HepG2 (cell line): ENCODE measurements at regions not wholly inside any gene's neighbourhood (a gene's known extent, or its start where the extent isn't known, plus 50 kb on each side); places are given as distances from the start of the nearest gene placed in this dataset.

ENCODE experiments used
- ATAC-seq: fragments of 200-7000 bp; cut with Tn5 transposase; 3 replicates; pipeline ENCODE4 v1.9.1; 2020; ENCODE audit warnings: mild to moderate bottlenecking, moderate library complexity
- BruUV-seq: library from RNA; stranded (reverse); fragments of 400-500 nt; replicated peaks from 2 replicates; lab custom pipeline; 2021; lab: Mats Ljungman, UMichigan
- CTCF ChIA-PET: fragments of 300-600 bp; formaldehyde crosslinking; extraction: SDS; loops from one replicate; lab custom pipeline; 2021; ENCODE audit warnings: low total read pairs, inconsistent platforms, low intra/inter-chr PET ratio; lab: Yijun Ruan, JAX
- POLR2A ChIA-PET: fragments of 350-600 bp; sonication (Branson Sonifier 250); formaldehyde crosslinking; loops from one replicate; lab custom pipeline; 2020; ENCODE audit warnings: antibody characterized with exemption, inconsistent platforms; lab: Yijun Ruan, JAX
- DNase-seq: peaks from one replicate; pipeline ENCODE4 v3.0.0-alpha.2; 2015; ENCODE audit warnings: low spot score
- FAIRE-seq: peaks from 3 replicates; lab custom pipeline; 2011; peaks lifted over from hg19 to GRCh38; lab: Jason Lieb, UNC
- H2AFZ ChIP-seq: one replicate; pipeline ENCODE4 v1.6.1; 2011; ENCODE audit warnings: low read length, inconsistent platforms
- H3K27ac ChIP-seq: fragments of 300-600 bp; 3 replicates; pipeline ENCODE4 v1.8.0; 2011; ENCODE audit warnings: mixed run types, mild to moderate bottlenecking, mixed read lengths, low read length, inconsistent platforms; ENCODE audit not compliant: insufficient read depth; ENCODE audit errors: extremely low read length
- H3K27me3 ChIP-seq, 2 experiments: fragments of 200-600 bp in 1 of 2; 2 replicates in 1 of 2; 3 replicates in 1 of 2; pipeline versions ENCODE4 v1.6.0 to v1.8.0; 2011; ENCODE audit warnings: low read length in 2 of 2, mild to moderate bottlenecking in 2 of 2, moderate library complexity in 2 of 2, inconsistent platforms in 1 of 2; ENCODE audit not compliant: insufficient read depth in 2 of 2, control insufficient read depth in 1 of 2
- H3K36me3 ChIP-seq, 2 experiments: fragments of 200-600 bp in 1 of 2; replicated peaks in 1 of 2; 2 replicates in 1 of 2; 3 replicates in 1 of 2; pipeline versions ENCODE4 v1.5.1 to v1.8.0; 2011; ENCODE audit warnings: low read length in 2 of 2, inconsistent platforms in 1 of 2; ENCODE audit not compliant: insufficient read depth in 2 of 2, control insufficient read depth in 1 of 2
- H3K4me1 ChIP-seq: 2 replicates; pipeline ENCODE4 v1.5.1; 2012; ENCODE audit warnings: low read length, inconsistent platforms; ENCODE audit not compliant: insufficient read depth
- H3K4me2 ChIP-seq: 2 replicates; pipeline ENCODE4 v1.6.0; 2011; ENCODE audit warnings: low read depth, low read length, inconsistent platforms
- H3K4me3 ChIP-seq, 3 experiments: fragments of 200-600 bp in 1 of 3; sonication (generic), shearing (Covaris generic) in 1 of 3; replicated peaks in 1 of 3; 2 replicates each; pipeline ENCODE4 v1.5.1; 2011 to 2016; ENCODE audit warnings: low read length in 3 of 3, inconsistent platforms in 2 of 3, low read depth in 2 of 3, mild to moderate bottlenecking in 2 of 3, control low read depth in 1 of 3, mixed read lengths in 1 of 3; ENCODE audit not compliant: insufficient read depth in 1 of 3
- H3K79me2 ChIP-seq: one replicate; pipeline ENCODE4 v1.6.1; 2011; ENCODE audit warnings: low read length, inconsistent platforms; ENCODE audit not compliant: insufficient read depth
- H3K9ac ChIP-seq: 2 replicates; pipeline ENCODE4 v1.6.0; 2011; ENCODE audit warnings: mild to moderate bottlenecking, low read depth, low read length, inconsistent platforms; ENCODE audit not compliant: insufficient read depth
- H3K9me3 ChIP-seq: 2 replicates; pipeline ENCODE4 v1.5.1; 2012; ENCODE audit warnings: mild to moderate bottlenecking, low read length
- H4K20me1 ChIP-seq: 2 replicates; pipeline ENCODE4 v1.6.0; 2011; ENCODE audit warnings: inconsistent platforms, mild to moderate bottlenecking, low read length, moderate library complexity; ENCODE audit not compliant: insufficient read depth
- ADNP ChIP-seq: sonication (generic); formaldehyde crosslinking; IDR thresholded peaks from 2 replicates; pipeline ENCODE4 v1.4.0; 2020; ENCODE audit warnings: missing genetic modification reagents
- ERF ChIP-seq: IDR thresholded peaks from 2 replicates; pipeline ENCODE4 v1.6.1; 2018; ENCODE audit warnings: missing biosample characterization, missing genetic modification reagents
- MTF1 ChIP-seq: sonication (generic); formaldehyde crosslinking; IDR thresholded peaks from 2 replicates; pipeline ENCODE4 v1.5.0; 2020; ENCODE audit warnings: missing genetic modification reagents
- POLR2AphosphoS2 ChIP-seq: IDR thresholded peaks from 2 replicates; pipeline ENCODE4 v1.6.1; 2011; ENCODE audit warnings: low read depth, low read length, improper control_type of control experiment
- RFX1 ChIP-seq: fragments of 450-650 bp; IDR thresholded peaks from 2 replicates; pipeline ENCODE4 v1.6.1; 2017
- RORA ChIP-seq: sonication (generic); formaldehyde crosslinking; IDR thresholded peaks from 2 replicates; pipeline ENCODE4 v1.5.0; 2020; ENCODE audit warnings: mild to moderate bottlenecking, missing genetic modification reagents, moderate library complexity
- WIZ ChIP-seq: sonication (generic); formaldehyde crosslinking; IDR thresholded peaks from 2 replicates; pipeline ENCODE4 v1.5.1; 2020; ENCODE audit warnings: mild to moderate bottlenecking, missing genetic modification reagents
- ZNF10 ChIP-seq: sonication (generic); formaldehyde crosslinking; IDR thresholded peaks from 2 replicates; pipeline ENCODE4 v1.4.0; 2020; ENCODE audit warnings: mild to moderate bottlenecking, low read depth, missing genetic modification reagents, borderline replicate concordance
- ZNF253 ChIP-seq: sonication (generic); formaldehyde crosslinking; IDR thresholded peaks from 2 replicates; pipeline ENCODE4 v1.8.0; 2022; ENCODE audit warnings: mild to moderate bottlenecking, missing genetic modification reagents, borderline replicate concordance
- ZNF256 ChIP-seq: sonication (generic); formaldehyde crosslinking; conservative IDR thresholded peaks from 2 replicates; pipeline ENCODE4 v1.4.0; 2020; ENCODE audit warnings: missing genetic modification reagents
- ZNF670 ChIP-seq: sonication (generic); formaldehyde crosslinking; IDR thresholded peaks from 2 replicates; pipeline ENCODE4 v1.8.0; 2022; ENCODE audit warnings: mild to moderate bottlenecking, missing genetic modification reagents, borderline replicate concordance
- ZNF7 ChIP-seq: IDR thresholded peaks from 2 replicates; pipeline ENCODE4 v1.6.1; 2016; ENCODE audit warnings: missing biosample characterization, missing genetic modification reagents
- ZNF788 ChIP-seq: sonication (generic); formaldehyde crosslinking; IDR thresholded peaks from 2 replicates; pipeline ENCODE4 v1.5.0; 2020; ENCODE audit warnings: mild to moderate bottlenecking, missing genetic modification reagents, borderline replicate concordance
- ZSCAN22 ChIP-seq: sonication (generic); formaldehyde crosslinking; IDR thresholded peaks from 2 replicates; pipeline ENCODE4 v1.4.0; 2020; ENCODE audit warnings: mild to moderate bottlenecking, missing genetic modification reagents
- WGBS: methylation state at CpG from one replicate; pipeline ENCODE4 v1.1.6; 2017; ENCODE audit warnings: low lambda C conversion rate; 5-methylcytosine and 5-hydroxymethylcytosine counted together
- in situ Hi-C: cut with HindIII; loops from 2 replicates; pipeline ENCODE4 v1.10.0; 2017; ENCODE audit warnings: low pct_unique_long_range_greater_than_20kb; ENCODE audit not compliant: extremely low pct_ligation_motif_present
- intact Hi-C: fragments of 100-400 bp; cut with micrococcal nuclease; formaldehyde crosslinking; loops from one replicate; pipeline ENCODE4 v1.10.0; 2022; ENCODE audit not compliant: unreplicated experiment
- TF ChIP-seq, protein P1 (sequence below): sonication (generic); formaldehyde crosslinking; IDR thresholded peaks from 2 replicates; pipeline ENCODE4 v1.4.0; 2020; ENCODE audit warnings: mild to moderate bottlenecking, missing genetic modification reagents
- TF ChIP-seq, protein P2 (sequence below): sonication (generic); formaldehyde crosslinking; IDR thresholded peaks from 2 replicates; pipeline ENCODE4 v1.8.1; 2023; ENCODE audit warnings: mild to moderate bottlenecking, missing genetic modification reagents

DNA sequence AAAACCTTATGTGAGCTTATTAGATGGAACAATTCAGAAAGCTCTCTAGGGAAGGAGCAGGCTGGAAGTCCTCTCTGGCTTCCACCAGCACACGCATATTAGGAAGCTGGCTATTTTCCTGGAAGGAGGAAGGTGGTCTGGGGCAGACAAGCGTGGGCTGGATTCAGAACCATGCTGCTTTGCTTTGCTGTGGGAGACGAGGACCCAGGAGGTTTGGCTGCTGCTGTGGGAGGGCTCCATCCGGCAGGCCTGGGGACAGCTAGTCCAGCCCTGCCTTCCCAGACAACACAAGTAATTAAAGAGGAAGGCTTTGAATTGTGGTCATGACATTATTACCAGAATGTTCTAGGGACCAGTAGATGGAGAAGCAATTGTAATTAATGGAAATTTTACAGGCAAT lies 238.8 kb upstream of the MYT1L start:
- ChIA-PET CTCF (no interaction called here), POLR2A (no interaction called here)
- H3K27ac ChIP-seq, result no peak overlapping the region
- no peaks in the 10 kb centered on the region; the same call in 1 of the 2 replicates for H4K20me1 ChIP-seq
- no peak for DNase-seq
- H3K4me3 ChIP-seq, result no peak overlapping the region
- no peaks in the 10 kb centered on the region for H3K36me3 ChIP-seq
- intact Hi-C loops (no loop called here), in situ Hi-C loops (no loop called here)
- peaks cover 17% of the 10 kb centered on the region for H3K9me3 ChIP-seq
- H3K9ac ChIP-seq, result no peak overlapping the region
- no peak for FAIRE-seq
- no peak for TF ChIP-seq POLR2AphosphoS2
- no peak for TF ChIP-seq RORA (CRISPR knock-in tag)
- TF ChIP-seq, protein P1, sequence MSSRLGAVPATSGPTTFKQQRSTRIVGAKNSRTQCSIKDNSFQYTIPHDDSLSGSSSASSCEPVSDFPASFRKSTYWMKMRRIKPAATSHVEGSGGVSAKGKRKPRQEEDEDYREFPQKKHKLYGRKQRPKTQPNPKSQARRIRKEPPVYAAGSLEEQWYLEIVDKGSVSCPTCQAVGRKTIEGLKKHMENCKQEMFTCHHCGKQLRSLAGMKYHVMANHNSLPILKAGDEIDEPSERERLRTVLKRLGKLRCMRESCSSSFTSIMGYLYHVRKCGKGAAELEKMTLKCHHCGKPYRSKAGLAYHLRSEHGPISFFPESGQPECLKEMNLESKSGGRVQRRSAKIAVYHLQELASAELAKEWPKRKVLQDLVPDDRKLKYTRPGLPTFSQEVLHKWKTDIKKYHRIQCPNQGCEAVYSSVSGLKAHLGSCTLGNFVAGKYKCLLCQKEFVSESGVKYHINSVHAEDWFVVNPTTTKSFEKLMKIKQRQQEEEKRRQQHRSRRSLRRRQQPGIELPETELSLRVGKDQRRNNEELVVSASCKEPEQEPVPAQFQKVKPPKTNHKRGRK, result no peak
- no TSS peak for BruUV-seq
- WGBS, result 9% methylated on average over 4 of the region's 4 CpGs
- H3K79me2 ChIP-seq, result no peaks in the 10 kb centered on the region
- no peaks in the 10 kb centered on the region for H3K4me1 ChIP-seq
- peaks cover 6 to 22% of the 10 kb centered on the region in 2 experiments; a peak in 3 of 5 replicates for H3K27me3 ChIP-seq
- no peak overlapping the region for H3K4me2 ChIP-seq
- no peak overlapping the region for H2AFZ ChIP-seq
- no peak for ATAC-seq

- DNase-seq, result no peak
- POLR2A ChIA-PET, result no interaction called here
Measured at GRCh38 chr2:2569306-2569705, 238.2 kb upstream of the MYT1L start.

More at GRCh38 chr2:2569306-2569705, 238.2 kb upstream of the MYT1L start:
- Histone ChIP-seq H3K27ac (no peak overlapping the region), H3K9me3 (peaks cover 17% of the 10 kb centered on the region), H3K79me2 (no peaks in the 10 kb centered on the region), H4K20me1 (no peaks in the 10 kb centered on the region; the same call in 1 of the 2 replicates), H3K4me2 (no peak overlapping the region), H2AFZ (no peak overlapping the region), H3K4me3 (no peak overlapping the region), H3K4me1 (no peaks in the 10 kb centered on the region), H3K9ac (no peak overlapping the region), H3K36me3 (no peaks in the 10 kb centered on the region), H3K27me3 (peaks cover 6 to 27% of the 10 kb centered on the region in 2 experiments; a peak in 3 of 5 replicates)
- no peak for FAIRE-seq
- no TSS peak for BruUV-seq
- CTCF ChIA-PET, result no interaction called here
- 34% methylated on average over 9 of the region's 11 CpGs for WGBS
- in situ Hi-C loops, result no loop called here
- no peak for TF ChIP-seq RFX1
- no peak for TF ChIP-seq ERF (CRISPR knock-in tag)
- no peak for TF ChIP-seq ADNP (CRISPR knock-in tag)
- TF ChIP-seq ZSCAN22 (CRISPR knock-in tag), result no peak
- no peak for TF ChIP-seq WIZ (CRISPR knock-in tag)
- TF ChIP-seq MTF1, result no peak
- TF ChIP-seq, protein P2, sequence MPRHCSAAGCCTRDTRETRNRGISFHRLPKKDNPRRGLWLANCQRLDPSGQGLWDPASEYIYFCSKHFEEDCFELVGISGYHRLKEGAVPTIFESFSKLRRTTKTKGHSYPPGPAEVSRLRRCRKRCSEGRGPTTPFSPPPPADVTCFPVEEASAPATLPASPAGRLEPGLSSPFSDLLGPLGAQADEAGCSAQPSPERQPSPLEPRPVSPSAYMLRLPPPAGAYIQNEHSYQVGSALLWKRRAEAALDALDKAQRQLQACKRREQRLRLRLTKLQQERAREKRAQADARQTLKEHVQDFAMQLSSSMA (CRISPR knock-in tag), result no peak
- TF ChIP-seq ZNF256, result no peak
- no peak for TF ChIP-seq ZNF253 (CRISPR knock-in tag)
- no peak for TF ChIP-seq ZNF788
- no peak for TF ChIP-seq ZNF10 (CRISPR knock-in tag)
- TF ChIP-seq ZNF7 (CRISPR knock-in tag), result no peak
- TF ChIP-seq ZNF670 (CRISPR knock-in tag), result no peak
- ATAC-seq, result no peak
- intact Hi-C loops, result no loop called here
